GM12878 (cell line): ENCODE measurements at regions not wholly inside any gene's neighbourhood (a gene's known extent, or its start where the extent isn't known, plus 50 kb on each side); places are given as distances from the start of the nearest gene placed in this dataset.

ENCODE experiments used
- ATAC-seq: fragments of 200-7000 bp; cut with Tn5 transposase; 3 replicates; pipeline ENCODE4 v1.9.1; 2020; ENCODE audit warnings: mild to moderate bottlenecking, moderate library complexity
- BruUV-seq: library from RNA; stranded (reverse); fragments of 400-500 nt; replicated peaks from 2 replicates; lab custom pipeline; 2021; lab: Mats Ljungman, UMichigan
- CTCF ChIA-PET: fragments of 300-600 bp; sonication (Branson Sonifier 250); formaldehyde crosslinking; extraction: SDS; loops from one replicate; lab custom pipeline; 2021; ENCODE audit warnings: inconsistent platforms; lab: Yijun Ruan, JAX
- POLR2A ChIA-PET: fragments of 350-600 bp; formaldehyde crosslinking; extraction: SDS; loops from one replicate; lab custom pipeline; 2021; ENCODE audit warnings: inconsistent platforms; lab: Charles Lee
- RAD21 ChIA-PET: fragments of 300-600 bp; sonication (Branson Sonifier 250); formaldehyde crosslinking; loops from one replicate; lab custom pipeline; 2023; ENCODE audit warnings: antibody characterized with exemption; ENCODE audit not compliant: unreplicated experiment; lab: Charles Lee
- SMC1A ChIA-PET: fragments of 300-600 bp; sonication (Branson Sonifier 250); formaldehyde crosslinking; loops from one replicate; lab custom pipeline; 2023; ENCODE audit not compliant: unreplicated experiment, uncharacterized antibody; lab: Charles Lee
- DNase-seq: peaks from one replicate; pipeline ENCODE4 v3.0.0-alpha.2; 2011; ENCODE audit warnings: low read depth, low spot score
- FAIRE-seq: peaks from 3 replicates; lab custom pipeline; 2011; peaks lifted over from hg19 to GRCh38; lab: Jason Lieb, UNC
- H2AFZ ChIP-seq: 2 replicates; pipeline ENCODE4 v1.6.0; 2011; ENCODE audit warnings: low read depth, low read length, control low read depth; ENCODE audit not compliant: control insufficient read depth
- H3K27ac ChIP-seq: 2 replicates; pipeline ENCODE4 v1.5.1; 2011; ENCODE audit warnings: control low read depth; ENCODE audit not compliant: control insufficient read depth, insufficient read depth
- H3K27me3 ChIP-seq, 2 experiments: replicated peaks in 1 of 2; 2 replicates each; pipeline versions ENCODE4 v1.6.0 to v1.6.1; 2011; ENCODE audit warnings: low read length in 1 of 2; ENCODE audit not compliant: control insufficient read depth in 2 of 2, insufficient read depth in 2 of 2
- H3K36me3 ChIP-seq, 2 experiments: 2 replicates each; pipeline ENCODE4 v1.5.1; 2011; ENCODE audit warnings: low read length in 1 of 2; ENCODE audit not compliant: control insufficient read depth in 2 of 2, insufficient read depth in 2 of 2
- H3K4me1 ChIP-seq: 2 replicates; pipeline ENCODE4 v1.6.1; 2011; ENCODE audit warnings: mild to moderate bottlenecking, low read length, moderate library complexity, mixed read lengths; ENCODE audit not compliant: control insufficient read depth, insufficient read depth
- H3K4me2 ChIP-seq: 2 replicates; pipeline ENCODE4 v1.6.0; 2011; ENCODE audit warnings: control low read depth; ENCODE audit not compliant: control insufficient read depth, insufficient read depth
- H3K4me3 ChIP-seq: fragments of 200-600 bp; sonication (generic); 2 replicates; pipeline ENCODE4 v1.5.1; 2016
- H3K79me2 ChIP-seq: 2 replicates; pipeline ENCODE4 v1.6.0; 2011; ENCODE audit warnings: low read length; ENCODE audit not compliant: control insufficient read depth, insufficient read depth
- H3K9ac ChIP-seq: 2 replicates; pipeline ENCODE4 v1.8.0; 2011; ENCODE audit warnings: low read length, control low read depth, mixed read lengths; ENCODE audit not compliant: control insufficient read depth, insufficient read depth
- H3K9me3 ChIP-seq: replicated peaks from 3 replicates; pipeline ENCODE4 v1.5.1; 2011; ENCODE audit warnings: mild to moderate bottlenecking, low read length; ENCODE audit not compliant: control insufficient read depth, insufficient read depth
- H4K20me1 ChIP-seq: 2 replicates; pipeline ENCODE4 v1.6.0; 2011; ENCODE audit not compliant: control insufficient read depth, insufficient read depth
- BACH1 ChIP-seq: fragments of 450-650 bp; IDR thresholded peaks from 2 replicates; pipeline ENCODE4 v1.6.1; 2017; ENCODE audit warnings: mild to moderate bottlenecking, borderline replicate concordance
- FOXK2 ChIP-seq: fragments of 450-650 bp; IDR thresholded peaks from 2 replicates; pipeline ENCODE4 v1.6.1; 2017; ENCODE audit warnings: mild to moderate bottlenecking, moderate library complexity
- RELA ChIP-seq: fragments of 450-650 bp; IDR thresholded peaks from 2 replicates; pipeline ENCODE4 v1.8.0; 2014; ENCODE audit warnings: borderline replicate concordance; ENCODE audit not compliant: partially characterized antibody
- SMARCA5 ChIP-seq: fragments of 450-650 bp; IDR thresholded peaks from 2 replicates; pipeline ENCODE4 v1.6.1; 2017; ENCODE audit warnings: mild to moderate bottlenecking
- SMC3 ChIP-seq: IDR thresholded peaks from 2 replicates; pipeline ENCODE4 v1.6.1; 2011; ENCODE audit warnings: low read length, improper control_type of control experiment, borderline replicate concordance
- TBL1XR1 ChIP-seq: IDR thresholded peaks from 2 replicates; pipeline ENCODE4 v1.6.1; 2012; ENCODE audit warnings: low read depth, low read length, improper control_type of control experiment
- TCF3 ChIP-seq: IDR thresholded peaks from 2 replicates; pipeline ENCODE4 v1.6.1; 2012; ENCODE audit warnings: low read depth, mild to moderate bottlenecking, low read length, borderline replicate concordance; ENCODE audit not compliant: insufficient read depth
- YBX1 ChIP-seq: fragments of 450-650 bp; IDR thresholded peaks from 2 replicates; pipeline ENCODE4 v1.6.1; 2016; ENCODE audit warnings: antibody characterized with exemption
- ZSCAN29 ChIP-seq: fragments of 450-650 bp; IDR thresholded peaks from 2 replicates; pipeline ENCODE4 v1.6.1; 2017; ENCODE audit warnings: mild to moderate bottlenecking, moderate library complexity
- ZZZ3 ChIP-seq: IDR thresholded peaks from 2 replicates; pipeline ENCODE4 v1.6.1; 2011; ENCODE audit warnings: low read depth; ENCODE audit not compliant: control insufficient read depth, insufficient read length
- WGBS: methylation state at CpG from one replicate; pipeline ENCODE4 v1.1.6; 2016; ENCODE audit warnings: low lambda C conversion rate; ENCODE audit not compliant: insufficient replicate concordance, insufficient coverage; ENCODE audit errors: missing lambda C conversion rate; 5-methylcytosine and 5-hydroxymethylcytosine counted together
- in situ Hi-C: fragments of 300-500 bp; cut with MboI; formaldehyde crosslinking; loops from 9 replicates; pipeline ENCODE4 v1.14.3; 2018; ENCODE audit warnings: mixed read lengths
- intact Hi-C: fragments of 100-400 bp; cut with micrococcal nuclease; formaldehyde crosslinking; loops from one replicate; pipeline ENCODE4 v1.14.2; 2022; ENCODE audit not compliant: unreplicated experiment

GRCh38 chr13:47835470-47836228 lies 165.4 kb downstream of the SUCLA2 start:
- ATAC-seq (peak; percentile 62), DNase-seq (no peak), FAIRE-seq (no peak)
- RAD21 ChIA-PET, result no interaction called here
- no TSS peak for BruUV-seq
- H3K4me3 ChIP-seq, result peak overlapping the region; percentile 48; the same call in 1 of the 2 replicates
- H3K79me2 ChIP-seq, result no peaks in the 10 kb centered on the region
- no peaks in the 10 kb centered on the region for H3K36me3 ChIP-seq
- intact Hi-C loops (no loop called here), in situ Hi-C loops (no loop called here)
- WGBS, result 36% methylated on average over 8 of the region's 8 CpGs
- peak overlapping the region; percentile 18; the same call in 1 of the 2 replicates for H3K4me2 ChIP-seq
- H3K9me3 ChIP-seq, result no peaks in the 10 kb centered on the region
- H2AFZ ChIP-seq, result peak overlapping the region; percentile 61
- TF ChIP-seq RELA (no peak), ZZZ3 (no peak), ZSCAN29 (no peak), TCF3 (no peak), SMC3 (no peak), TBL1XR1 (no peak), FOXK2 (no peak), SMARCA5 (no peak), YBX1 (no peak), BACH1 (no peak)
- H3K4me1 ChIP-seq, result no peaks in the 10 kb centered on the region
- no peaks in the 10 kb centered on the region for H4K20me1 ChIP-seq
- POLR2A ChIA-PET, result no interaction called here
- CTCF ChIA-PET, result no interaction called here
- no peak overlapping the region for H3K27ac ChIP-seq
- SMC1A ChIA-PET, result no interaction called here
- H3K9ac ChIP-seq, result no peak overlapping the region
- no peaks in the 10 kb centered on the region for H3K27me3 ChIP-seq
